ENCODE measurements at regions not wholly inside any gene's neighbourhood (a gene's known extent, or its start where the extent isn't known, plus 50 kb on each side); places are given as distances from the start of the nearest gene placed in this dataset.

DNA sequence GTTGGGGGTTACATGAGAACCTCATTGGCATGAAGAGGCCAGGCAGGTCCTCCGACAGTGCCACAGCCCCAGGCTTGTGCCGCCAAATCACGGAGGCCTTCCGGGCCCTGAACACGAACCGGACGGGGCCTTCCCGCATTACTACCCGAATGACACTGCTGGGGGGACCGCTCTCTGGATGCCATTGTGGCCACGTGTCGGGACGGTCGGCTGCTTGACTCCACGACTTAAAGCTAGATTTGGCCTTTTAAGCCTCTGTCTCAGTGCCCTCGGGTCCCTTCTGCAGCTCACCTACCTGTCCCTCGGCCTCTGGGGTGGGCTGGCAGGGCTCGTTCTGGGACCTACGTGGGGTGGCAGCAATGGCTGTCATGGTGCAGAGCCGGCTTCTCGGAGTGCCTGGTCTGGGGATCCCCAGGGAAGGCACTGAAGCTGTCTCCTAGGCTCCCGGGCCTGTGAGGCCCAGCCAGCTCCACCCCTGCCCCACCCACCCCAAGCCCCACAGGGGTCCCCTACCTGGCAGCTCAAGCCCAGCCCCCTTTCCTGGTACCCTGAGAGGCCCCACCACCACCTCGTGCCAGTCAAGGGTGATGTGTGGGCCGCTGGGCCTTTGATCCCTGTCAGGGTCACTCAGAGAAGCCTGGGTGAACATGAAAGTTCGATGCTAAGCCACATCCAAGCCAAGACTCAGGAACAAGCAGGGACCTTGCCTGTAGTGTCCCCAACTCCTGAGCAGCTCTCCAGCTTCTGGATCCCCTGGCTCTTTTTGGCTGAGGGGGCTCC lies 245.8 kb upstream of the SGCG start:
- DNase-seq = no peak
- Histone ChIP-seq H3K27me3 (no peaks in the 10 kb centered on the region), H3K4me1 (no peaks in the 10 kb centered on the region), H3K27ac (no peak overlapping the region), H3K9me3 (no peaks in the 10 kb centered on the region), H3K36me3 (no peaks in the 10 kb centered on the region), H3K4me3 (no peak overlapping the region)
- TF ChIP-seq, protein P1, sequence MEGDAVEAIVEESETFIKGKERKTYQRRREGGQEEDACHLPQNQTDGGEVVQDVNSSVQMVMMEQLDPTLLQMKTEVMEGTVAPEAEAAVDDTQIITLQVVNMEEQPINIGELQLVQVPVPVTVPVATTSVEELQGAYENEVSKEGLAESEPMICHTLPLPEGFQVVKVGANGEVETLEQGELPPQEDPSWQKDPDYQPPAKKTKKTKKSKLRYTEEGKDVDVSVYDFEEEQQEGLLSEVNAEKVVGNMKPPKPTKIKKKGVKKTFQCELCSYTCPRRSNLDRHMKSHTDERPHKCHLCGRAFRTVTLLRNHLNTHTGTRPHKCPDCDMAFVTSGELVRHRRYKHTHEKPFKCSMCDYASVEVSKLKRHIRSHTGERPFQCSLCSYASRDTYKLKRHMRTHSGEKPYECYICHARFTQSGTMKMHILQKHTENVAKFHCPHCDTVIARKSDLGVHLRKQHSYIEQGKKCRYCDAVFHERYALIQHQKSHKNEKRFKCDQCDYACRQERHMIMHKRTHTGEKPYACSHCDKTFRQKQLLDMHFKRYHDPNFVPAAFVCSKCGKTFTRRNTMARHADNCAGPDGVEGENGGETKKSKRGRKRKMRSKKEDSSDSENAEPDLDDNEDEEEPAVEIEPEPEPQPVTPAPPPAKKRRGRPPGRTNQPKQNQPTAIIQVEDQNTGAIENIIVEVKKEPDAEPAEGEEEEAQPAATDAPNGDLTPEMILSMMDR (IDR thresholded peaks at IDR 0.05) = no peak
- TF ChIP-seq POLR2A (IDR thresholded peaks at IDR 0.05) = no peak
- intact Hi-C loops (cut with DNase I) = loop anchor here in 1 of 10 donors (5.0 kb wide), 1 partner anchor 1422 kb away; no protein-coding TSS in a partner anchor
- ATAC-seq = no peak
- 91 to 96% (median 92%) methylated on average over 13 to 24 of the region's 25 CpGs for WGBS, 4 donors

DNA sequence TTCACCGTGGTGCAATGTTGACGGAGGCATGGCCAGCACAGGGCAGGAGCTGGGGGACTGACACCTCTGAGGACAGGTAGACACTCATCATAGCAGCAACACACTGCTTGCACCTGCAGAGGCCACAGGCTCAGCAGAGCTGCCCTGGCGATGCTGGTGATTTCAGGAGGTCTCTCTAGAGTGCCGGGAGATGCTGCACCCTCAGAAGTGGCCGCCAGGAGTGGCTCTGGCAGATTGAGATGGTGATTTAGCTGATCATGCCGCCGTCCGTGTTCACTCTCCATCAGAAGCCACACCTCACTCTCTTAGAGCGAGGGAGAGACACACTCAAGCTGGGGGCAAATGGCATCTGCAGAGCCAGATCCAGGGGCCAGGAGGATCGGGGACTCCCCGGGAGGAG lies 244.6 kb upstream of the SGCG start:
- TF ChIP-seq POLR2A (IDR thresholded peaks at IDR 0.05) = no peak
- TF ChIP-seq, protein P1 (IDR thresholded peaks at IDR 0.05) = no peak
- no peak overlapping the region for H3K27ac ChIP-seq
- ATAC-seq (no peak), DNase-seq (no peak)
- H3K4me1 ChIP-seq = no peaks in the 10 kb centered on the region
- intact Hi-C loops (cut with DNase I) = no loop called here
- no peaks in the 10 kb centered on the region for H3K9me3 ChIP-seq
- H3K27me3 ChIP-seq = no peaks in the 10 kb centered on the region
- WGBS, 4 donors = 80 to 89% (median 84%) methylated on average over 9 to 11 of the region's 11 CpGs
- H3K36me3 ChIP-seq = no peaks in the 10 kb centered on the region
- H3K4me3 ChIP-seq = no peak overlapping the region

DNA sequence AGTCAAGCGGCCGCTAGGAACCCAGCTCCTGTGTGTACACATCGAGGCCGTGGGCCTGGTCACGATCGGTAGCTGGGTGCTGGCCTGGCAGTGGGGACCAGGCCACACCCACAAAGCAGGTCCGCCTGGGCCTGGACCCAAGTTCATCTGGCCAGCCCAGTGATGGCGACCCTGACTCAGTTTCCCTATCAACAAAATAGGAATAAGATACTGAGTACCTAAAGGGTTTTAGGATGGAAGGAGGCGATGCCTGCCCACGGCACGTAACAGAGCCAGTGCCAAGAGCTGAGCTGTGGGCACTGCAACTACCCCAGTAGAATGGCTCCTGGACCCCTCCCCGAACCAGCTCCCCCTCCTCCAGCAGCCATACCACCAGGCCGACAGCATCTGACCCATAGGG lies 243.5 kb upstream of the SGCG start:
- Histone ChIP-seq H3K4me1 (no peaks in the 10 kb centered on the region), H3K27me3 (no peaks in the 10 kb centered on the region), H3K4me3 (no peak overlapping the region), H3K36me3 (no peaks in the 10 kb centered on the region), H3K27ac (no peak overlapping the region), H3K9me3 (no peaks in the 10 kb centered on the region)
- intact Hi-C loops (cut with DNase I) = no loop called here
- no peak for ATAC-seq
- TF ChIP-seq, protein P1 (IDR thresholded peaks at IDR 0.05) = no peak
- TF ChIP-seq POLR2A (IDR thresholded peaks at IDR 0.05) = no peak
- WGBS, 4 donors = 89 to 95% (median 94%) methylated on average over 13 of the region's 13 CpGs
- no peak for DNase-seq

DNA sequence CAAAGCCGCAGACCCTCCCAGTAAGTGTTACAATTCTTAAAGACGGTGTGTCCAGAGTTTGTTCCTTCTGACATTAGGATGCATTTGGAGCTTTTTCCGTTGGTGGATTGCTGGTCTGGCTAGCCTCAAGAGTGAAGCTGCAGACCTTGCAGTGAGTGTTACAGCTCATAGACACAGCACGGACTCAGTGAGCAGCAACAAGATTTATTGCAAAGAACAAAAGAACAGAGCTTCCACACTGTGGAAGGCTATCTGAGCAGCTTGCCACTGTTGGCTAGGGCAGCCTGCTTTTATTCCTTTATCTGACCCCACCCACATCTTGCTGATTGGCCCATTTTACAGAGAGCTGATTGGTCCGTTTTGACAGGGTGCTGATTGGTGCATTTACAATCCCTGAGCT lies 242.8 kb upstream of the SGCG start:
- no peaks in the 10 kb centered on the region for H3K9me3 ChIP-seq
- H3K4me1 ChIP-seq = no peaks in the 10 kb centered on the region
- TF ChIP-seq, protein P1 (IDR thresholded peaks at IDR 0.05) = no peak
- TF ChIP-seq POLR2A (IDR thresholded peaks at IDR 0.05) = no peak
- 90 to 96% (median 91%) methylated on average over 5 of the region's 5 CpGs for WGBS, 4 donors
- H3K4me3 ChIP-seq = no peak overlapping the region
- H3K27me3 ChIP-seq = no peaks in the 10 kb centered on the region
- DNase-seq (no peak), ATAC-seq (no peak)
- no peaks in the 10 kb centered on the region for H3K36me3 ChIP-seq
- H3K27ac ChIP-seq = no peak overlapping the region
- intact Hi-C loops (cut with DNase I) = no loop called here
